Natural killer cell (primary cell): ENCODE measurements at regions not wholly inside any gene's neighbourhood (a gene's known extent, or its start where the extent isn't known, plus 50 kb on each side); places are given as distances from the start of the nearest gene placed in this dataset.

Experiments
- ATAC-seq, 3 donors: fragments of 150-1000 bp in 2 of 3; fragments of 200-7000 bp in 1 of 3; cut with Tn5 transposase; 1 replicate in 1 of 3; 2 replicates in 2 of 3; pipeline ENCODE4 v1.10.0; 2021; ENCODE audit warnings: mild to moderate bottlenecking in 2 of 3, moderate library complexity in 2 of 3
- DNase-seq, 2 donors: peaks; one replicate each; pipeline versions ENCODE4 v3.0.0 to v3.0.0-alpha.2; 2013 to 2021; ENCODE audit warnings: mixed read lengths in 1 of 2
- H3K27ac ChIP-seq: one replicate; pipeline ENCODE4 v1.5.1; 2013; ENCODE audit warnings: mild to moderate bottlenecking, low read length
- H3K27me3 ChIP-seq: one replicate; pipeline ENCODE4 v1.6.1; 2013; ENCODE audit warnings: low read length; ENCODE audit not compliant: control insufficient read depth, insufficient read depth
- H3K36me3 ChIP-seq: one replicate; pipeline ENCODE4 v1.6.1; 2013; ENCODE audit warnings: low read length; ENCODE audit not compliant: control insufficient read depth, insufficient read depth
- H3K4me1 ChIP-seq: one replicate; pipeline ENCODE4 v1.6.1; 2013; ENCODE audit warnings: low read length; ENCODE audit not compliant: control insufficient read depth, insufficient read depth
- H3K4me3 ChIP-seq: one replicate; pipeline ENCODE4 v1.5.1; 2013; ENCODE audit warnings: low read length
- H3K9me3 ChIP-seq: one replicate; pipeline ENCODE4 v1.6.1; 2013; ENCODE audit warnings: low read length; ENCODE audit not compliant: control insufficient read depth, insufficient read depth
- H3K27ac Mint-ChIP-seq, 2 donors: one replicate each; pipeline ENCODE4 v1.8.0; 2022; ENCODE audit warnings: mild to moderate bottlenecking in 2 of 2, mixed read lengths in 2 of 2, moderate library complexity in 1 of 2
- H3K27me3 Mint-ChIP-seq, 2 donors: one replicate each; pipeline ENCODE4 v1.8.0; 2022; ENCODE audit warnings: low read depth in 2 of 2, mixed read lengths in 2 of 2
- H3K36me3 Mint-ChIP-seq: one replicate; pipeline ENCODE4 v1.8.0; 2022; ENCODE audit warnings: mixed read lengths
- H3K4me1 Mint-ChIP-seq, 2 donors: one replicate each; pipeline ENCODE4 v1.8.0; 2022; ENCODE audit warnings: mixed read lengths in 2 of 2
- H3K4me3 Mint-ChIP-seq: one replicate; pipeline ENCODE4 v1.8.0; 2022; ENCODE audit warnings: mild to moderate bottlenecking, moderate library complexity, mixed read lengths
- H3K9me3 Mint-ChIP-seq, 2 donors: one replicate each; pipeline ENCODE4 v1.8.0; 2022; ENCODE audit warnings: mixed read lengths in 2 of 2
- WGBS: methylation state at CpG from one replicate; pipeline ENCODE4 v1.1.7; 2013; ENCODE audit warnings: missing lambda C conversion rate; ENCODE audit not compliant: insufficient coverage; 5-methylcytosine and 5-hydroxymethylcytosine counted together
- intact Hi-C: fragments of 100-400 bp; cut with micrococcal nuclease; formaldehyde crosslinking; loops from one replicate; pipeline ENCODE4 v1.14.2; 2022
- TF ChIP-seq, protein P1 (sequence below): fragments of 200-600 bp; IDR thresholded peaks from one replicate; pipeline ENCODE4 v1.8.0; 2022; ENCODE audit warnings: antibody characterized with exemption

DNA sequence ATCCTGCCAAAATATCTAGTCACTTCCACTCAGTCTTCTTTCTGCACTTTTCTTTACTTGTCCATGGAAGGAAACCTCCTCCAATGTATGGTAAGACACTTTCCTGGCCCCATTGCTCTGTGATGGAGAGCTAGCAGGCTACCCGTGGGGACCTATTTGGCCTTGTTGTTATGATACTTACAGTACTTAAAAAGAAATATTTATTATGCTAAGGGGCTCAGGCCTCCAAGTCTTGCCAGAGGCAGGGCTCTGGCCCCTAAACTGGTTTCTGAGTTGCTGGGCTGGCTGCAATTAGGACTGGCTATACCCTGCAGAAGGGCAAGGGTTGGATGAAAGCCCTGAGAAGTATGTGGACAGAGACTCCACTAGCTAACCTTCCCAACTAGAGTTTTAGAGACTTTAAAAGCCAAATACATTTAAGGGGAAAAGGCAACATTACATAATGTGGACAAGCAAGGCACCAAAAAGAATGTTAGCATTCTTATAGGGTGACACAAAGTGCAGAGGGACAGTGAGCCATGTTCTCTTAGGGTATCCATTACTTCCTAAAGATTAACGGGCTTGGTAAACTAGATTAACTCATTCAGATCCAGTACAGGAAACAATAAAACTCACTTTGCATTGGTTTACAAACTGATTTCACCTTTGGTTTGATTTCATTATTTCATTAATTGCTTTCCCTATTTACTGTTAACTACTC, 84.9 kb upstream of the INHBA start:
- Mint-ChIP-seq H3K4me3 (no peak overlapping the region), H3K9me3 (no peaks in the 10 kb centered on the region), H3K36me3 (no peaks in the 10 kb centered on the region), H3K27ac (no peak overlapping the region), H3K27me3 (no peaks in the 10 kb centered on the region), H3K4me1 (no peaks in the 10 kb centered on the region)
- DNase-seq (no peak), ATAC-seq (no peak)
- 89% methylated on average over 1 of the region's 2 CpGs for WGBS
- Histone ChIP-seq H3K27ac (no peak overlapping the region), H3K36me3 (no peaks in the 10 kb centered on the region), H3K27me3 (no peaks in the 10 kb centered on the region), H3K4me3 (no peak overlapping the region), H3K4me1 (no peaks in the 10 kb centered on the region), H3K9me3 (no peaks in the 10 kb centered on the region)
- TF ChIP-seq, protein P1, sequence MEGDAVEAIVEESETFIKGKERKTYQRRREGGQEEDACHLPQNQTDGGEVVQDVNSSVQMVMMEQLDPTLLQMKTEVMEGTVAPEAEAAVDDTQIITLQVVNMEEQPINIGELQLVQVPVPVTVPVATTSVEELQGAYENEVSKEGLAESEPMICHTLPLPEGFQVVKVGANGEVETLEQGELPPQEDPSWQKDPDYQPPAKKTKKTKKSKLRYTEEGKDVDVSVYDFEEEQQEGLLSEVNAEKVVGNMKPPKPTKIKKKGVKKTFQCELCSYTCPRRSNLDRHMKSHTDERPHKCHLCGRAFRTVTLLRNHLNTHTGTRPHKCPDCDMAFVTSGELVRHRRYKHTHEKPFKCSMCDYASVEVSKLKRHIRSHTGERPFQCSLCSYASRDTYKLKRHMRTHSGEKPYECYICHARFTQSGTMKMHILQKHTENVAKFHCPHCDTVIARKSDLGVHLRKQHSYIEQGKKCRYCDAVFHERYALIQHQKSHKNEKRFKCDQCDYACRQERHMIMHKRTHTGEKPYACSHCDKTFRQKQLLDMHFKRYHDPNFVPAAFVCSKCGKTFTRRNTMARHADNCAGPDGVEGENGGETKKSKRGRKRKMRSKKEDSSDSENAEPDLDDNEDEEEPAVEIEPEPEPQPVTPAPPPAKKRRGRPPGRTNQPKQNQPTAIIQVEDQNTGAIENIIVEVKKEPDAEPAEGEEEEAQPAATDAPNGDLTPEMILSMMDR = no peak
- intact Hi-C loops = no loop called here

DNA sequence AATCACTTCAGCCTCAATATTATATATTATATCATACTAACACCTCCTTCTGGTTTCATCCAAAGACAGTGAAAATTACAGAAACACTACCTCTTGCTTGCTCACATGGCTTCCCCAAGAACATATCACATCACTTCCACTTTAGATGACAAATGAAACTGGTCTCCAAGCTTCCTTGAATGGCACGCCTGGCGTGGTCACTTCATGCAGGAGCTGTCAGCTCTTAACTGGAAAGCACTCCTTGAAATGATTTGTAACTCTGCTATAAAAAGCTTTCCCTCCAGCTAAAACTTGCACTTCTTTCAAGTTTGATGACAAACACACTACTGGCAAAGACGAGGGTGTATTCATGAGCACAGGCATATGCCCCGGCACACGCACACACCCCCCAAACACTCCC, 84.1 kb upstream of the INHBA start:
- Histone ChIP-seq H3K27me3 (no peaks in the 10 kb centered on the region), H3K4me3 (no peak overlapping the region), H3K27ac (no peak overlapping the region), H3K9me3 (no peaks in the 10 kb centered on the region), H3K4me1 (no peaks in the 10 kb centered on the region), H3K36me3 (no peaks in the 10 kb centered on the region)
- ATAC-seq = no peak
- H3K36me3 Mint-ChIP-seq = no peaks in the 10 kb centered on the region
- intact Hi-C loops = no loop called here
- H3K9me3 Mint-ChIP-seq = no peaks in the 10 kb centered on the region
- H3K27me3 Mint-ChIP-seq = no peaks in the 10 kb centered on the region
- DNase-seq = no peak
- H3K27ac Mint-ChIP-seq = no peak overlapping the region
- TF ChIP-seq, protein P1 = no peak
- H3K4me3 Mint-ChIP-seq = no peak overlapping the region
- no peaks in the 10 kb centered on the region for H3K4me1 Mint-ChIP-seq
- WGBS = 85% methylated on average over 5 of the region's 5 CpGs

GRCh38 chr7:41786404-41786803, 83.5 kb upstream of the INHBA start:
- H3K4me3 Mint-ChIP-seq = no peak overlapping the region
- DNase-seq (no peak), ATAC-seq (no peak)
- WGBS = 90% methylated on average over 2 of the region's 2 CpGs
- no peaks in the 10 kb centered on the region for H3K36me3 Mint-ChIP-seq
- no peaks in the 10 kb centered on the region for H3K9me3 Mint-ChIP-seq
- no peaks in the 10 kb centered on the region for H3K27me3 Mint-ChIP-seq
- intact Hi-C loops = no loop called here
- Histone ChIP-seq H3K36me3 (no peaks in the 10 kb centered on the region), H3K4me3 (no peak overlapping the region), H3K27me3 (no peaks in the 10 kb centered on the region), H3K4me1 (no peaks in the 10 kb centered on the region), H3K9me3 (no peaks in the 10 kb centered on the region), H3K27ac (no peak overlapping the region)
- H3K27ac Mint-ChIP-seq = no peak overlapping the region
- no peaks in the 10 kb centered on the region for H3K4me1 Mint-ChIP-seq
- TF ChIP-seq, protein P1 = no peak

DNA sequence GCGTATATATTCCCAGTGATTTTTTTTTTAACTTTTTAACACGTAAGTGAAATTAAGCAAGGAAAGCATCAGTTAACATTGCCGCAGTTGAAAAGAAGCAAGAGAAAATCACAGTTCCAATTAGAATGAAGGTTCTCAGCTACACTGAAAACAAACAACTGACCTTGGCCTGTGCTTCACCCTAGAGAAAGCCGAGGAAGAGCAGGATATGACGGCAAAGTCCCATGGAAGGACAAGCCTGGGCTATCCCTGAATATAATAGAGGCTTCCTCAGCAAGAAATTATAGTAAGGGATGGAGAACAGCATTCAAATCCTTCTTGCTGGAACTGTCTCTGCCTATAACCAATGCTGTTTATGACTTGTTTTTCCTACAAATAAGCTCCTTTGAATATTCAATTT, 83.0 kb upstream of the INHBA start:
- WGBS = 94% methylated on average over 5 of the region's 5 CpGs
- Histone ChIP-seq H3K4me1 (no peaks in the 10 kb centered on the region), H3K36me3 (no peaks in the 10 kb centered on the region), H3K4me3 (no peak overlapping the region), H3K27ac (no peak overlapping the region), H3K27me3 (no peaks in the 10 kb centered on the region), H3K9me3 (no peaks in the 10 kb centered on the region)
- H3K4me3 Mint-ChIP-seq = no peak overlapping the region
- H3K36me3 Mint-ChIP-seq = no peaks in the 10 kb centered on the region
- ATAC-seq (no peak), DNase-seq (no peak)
- intact Hi-C loops = no loop called here
- no peaks in the 10 kb centered on the region for H3K9me3 Mint-ChIP-seq
- TF ChIP-seq, protein P1 = no peak
- no peak overlapping the region for H3K27ac Mint-ChIP-seq
- no peaks in the 10 kb centered on the region for H3K4me1 Mint-ChIP-seq
- no peaks in the 10 kb centered on the region for H3K27me3 Mint-ChIP-seq
